HG02943 (cell line): ENCODE measurements at regions not wholly inside any gene's neighbourhood (a gene's known extent, or its start where the extent isn't known, plus 50 kb on each side); places are given as distances from the start of the nearest gene placed in this dataset.

ENCODE experiments used
- ATAC-seq: cut with Tn5 transposase; IDR thresholded peaks from one replicate; pipeline ENCODE4 v1.9.1; 2021; ENCODE audit warnings: mild to moderate bottlenecking, low read depth, moderate library complexity; ENCODE audit not compliant: unreplicated experiment

DNA sequence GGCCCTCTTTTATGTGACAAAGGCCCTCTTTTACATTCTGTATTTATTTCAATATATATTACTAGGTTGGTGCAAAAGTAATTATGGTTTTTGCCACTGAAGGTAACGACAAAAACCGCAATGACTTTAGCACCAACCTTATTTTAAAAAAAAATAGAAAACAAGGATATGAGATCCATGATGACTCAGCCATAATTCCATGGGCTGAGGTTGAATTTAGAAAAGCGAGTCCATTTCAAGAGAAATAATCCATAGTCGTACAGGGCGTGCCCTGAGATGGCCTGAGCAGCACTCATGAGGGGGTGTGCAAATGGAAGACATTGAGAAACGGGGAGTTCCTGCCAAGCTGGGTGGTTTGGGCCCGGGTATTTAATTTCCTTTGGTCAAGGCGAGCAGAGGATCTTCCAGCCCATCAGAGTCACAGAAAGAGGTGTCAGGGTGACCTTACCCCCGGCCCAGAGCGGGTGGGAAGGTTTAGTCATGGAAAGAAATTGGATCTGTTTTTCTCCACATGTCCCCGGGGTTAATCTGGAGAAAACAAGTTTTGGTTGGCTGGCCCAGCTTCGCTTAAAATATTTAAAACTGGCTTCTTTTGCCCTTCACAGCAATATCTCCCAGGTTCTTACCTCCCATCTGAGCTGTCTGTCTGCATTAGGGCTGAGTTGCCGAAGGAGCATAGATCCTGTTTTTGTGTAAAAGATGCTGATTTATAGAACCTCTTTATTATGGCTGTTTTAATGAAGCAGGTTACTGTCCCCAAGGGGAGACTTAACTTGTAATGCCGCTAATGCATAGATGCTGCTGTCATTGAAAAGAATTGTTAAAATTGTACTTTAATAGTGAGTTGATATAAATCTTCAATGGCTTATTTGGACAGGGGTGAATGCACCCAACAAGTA is 255.6 kb downstream of the PREX1 start:
- ATAC-seq, result no peak

- no peak for ATAC-seq
These were observed 258.1 kb downstream of the PREX1 start for GRCh38 chr20:48569679-48570078.

DNA sequence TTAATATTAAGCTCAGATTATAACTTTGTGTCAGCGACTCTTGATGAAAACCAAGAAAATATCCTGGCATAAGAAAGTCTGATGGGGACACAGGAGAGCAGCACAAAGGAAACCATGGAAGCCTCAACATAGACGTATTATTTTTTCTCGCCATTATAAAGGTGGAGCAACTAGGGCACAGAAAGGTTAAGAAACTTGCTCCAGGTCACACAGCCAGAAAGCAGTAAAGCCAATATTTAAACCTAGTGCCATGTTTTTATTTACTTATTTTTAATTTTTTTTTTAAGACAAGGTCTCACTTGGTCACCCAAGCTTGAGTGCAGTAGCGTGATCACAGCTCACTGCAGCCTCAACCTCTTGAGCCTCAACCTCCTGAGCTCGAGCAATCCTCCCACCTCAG is 259.3 kb downstream of the PREX1 start:
- no peak for ATAC-seq

DNA sequence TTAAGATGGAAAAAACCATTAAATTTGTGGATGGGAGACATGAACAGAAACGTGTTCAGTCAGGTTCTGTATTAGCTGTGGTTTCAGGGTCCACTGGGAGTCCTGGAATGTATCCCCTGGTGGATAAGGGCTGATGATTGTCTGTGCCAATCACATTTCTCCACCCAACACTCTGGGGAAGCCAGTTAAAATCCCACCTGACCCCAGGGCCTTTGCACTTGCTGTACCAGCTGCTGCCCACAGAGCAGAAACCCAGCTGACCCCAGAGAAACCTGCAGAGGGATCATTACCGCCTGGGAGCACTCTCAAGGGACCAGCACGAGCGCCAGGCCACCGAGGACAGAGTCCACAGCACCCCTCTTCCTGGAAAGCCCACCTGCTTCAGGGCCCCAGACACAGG is 260.7 kb downstream of the PREX1 start:
- no peak for ATAC-seq

GRCh38 chr20:48564982-48565539 is 262.7 kb downstream of the PREX1 start:
- no peak for ATAC-seq

DNA sequence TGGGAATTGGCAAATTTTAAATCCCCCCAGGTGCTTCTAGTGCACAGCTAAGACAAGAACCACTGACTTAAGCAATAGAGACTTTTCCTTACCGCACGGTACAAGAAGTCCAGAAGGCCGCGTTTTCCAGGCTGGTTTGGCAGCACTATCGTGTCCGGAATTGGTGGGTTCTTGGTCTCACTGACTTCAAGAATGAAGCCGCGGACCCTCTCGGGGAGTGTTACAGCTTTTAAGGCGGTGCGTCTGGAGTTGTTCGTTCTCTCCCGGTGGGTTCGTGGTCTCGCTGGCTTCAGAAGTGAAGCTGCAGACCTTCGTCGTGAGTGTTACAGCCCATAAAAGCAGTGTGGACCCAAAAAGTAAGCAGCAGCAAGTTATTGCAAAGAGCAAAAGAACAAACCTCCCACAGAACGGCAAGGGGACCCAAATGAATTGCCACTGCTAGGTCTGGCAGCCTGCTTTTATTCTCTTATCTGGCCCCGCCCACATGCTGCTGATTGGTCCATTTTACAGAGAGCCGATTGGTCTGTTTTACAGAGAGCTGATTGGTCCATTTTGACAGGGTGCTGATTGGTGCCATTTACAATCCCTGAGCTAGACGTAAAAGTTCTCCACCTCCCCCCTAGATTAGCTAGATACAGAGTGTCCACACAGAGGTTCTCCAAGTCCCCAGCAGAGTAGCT is 264.5 kb downstream of the PREX1 start:
- ATAC-seq, result no peak

DNA sequence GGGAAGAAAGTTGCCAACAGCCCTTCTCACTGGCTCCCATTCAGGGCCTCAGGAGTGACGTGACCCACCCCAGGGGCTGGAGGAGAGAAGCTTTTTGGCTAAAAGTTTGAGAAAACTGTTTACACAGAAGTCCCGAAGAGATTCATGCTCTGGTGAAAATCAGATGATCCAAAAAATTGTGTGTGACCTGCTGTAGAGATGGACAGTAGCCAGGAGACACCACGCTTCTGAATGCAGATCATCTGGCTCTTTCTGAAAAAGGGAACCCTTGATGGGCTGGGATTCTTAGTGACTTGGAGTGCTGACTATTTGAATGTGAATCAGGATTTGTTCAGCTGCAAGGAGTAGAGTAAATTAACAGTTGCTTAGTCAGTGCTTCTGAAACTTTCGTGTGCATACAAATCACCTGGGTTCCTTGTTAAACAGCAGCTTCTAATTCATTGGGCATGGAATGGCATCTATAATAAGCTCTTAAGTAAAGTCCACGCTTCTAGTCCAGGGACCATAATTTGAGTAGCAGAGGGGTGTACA is 265.1 kb downstream of the PREX1 start:
- ATAC-seq, result no peak

- no peak for ATAC-seq
These were observed 268.9 kb downstream of the PREX1 start for GRCh38 chr20:48558906-48559305.

DNA sequence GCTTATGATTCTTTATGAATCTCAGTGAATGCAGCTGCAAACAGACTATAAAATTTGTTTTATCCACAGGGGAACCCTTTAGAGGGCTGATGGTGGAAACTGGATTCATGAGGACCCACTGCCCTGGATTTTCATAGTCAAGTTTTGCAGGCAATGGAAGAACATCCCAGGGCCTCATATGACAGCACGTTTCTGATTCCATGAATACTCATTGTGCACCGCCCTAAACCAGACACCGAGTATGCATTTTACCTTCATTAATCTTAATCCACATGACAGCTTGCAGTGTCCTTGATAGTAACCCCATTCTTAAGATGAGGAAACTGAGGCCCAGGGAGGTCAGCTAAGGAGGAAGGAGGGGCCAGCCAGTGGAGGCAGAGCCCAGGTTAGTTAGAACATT is 270.4 kb downstream of the PREX1 start:
- no peak for ATAC-seq

DNA sequence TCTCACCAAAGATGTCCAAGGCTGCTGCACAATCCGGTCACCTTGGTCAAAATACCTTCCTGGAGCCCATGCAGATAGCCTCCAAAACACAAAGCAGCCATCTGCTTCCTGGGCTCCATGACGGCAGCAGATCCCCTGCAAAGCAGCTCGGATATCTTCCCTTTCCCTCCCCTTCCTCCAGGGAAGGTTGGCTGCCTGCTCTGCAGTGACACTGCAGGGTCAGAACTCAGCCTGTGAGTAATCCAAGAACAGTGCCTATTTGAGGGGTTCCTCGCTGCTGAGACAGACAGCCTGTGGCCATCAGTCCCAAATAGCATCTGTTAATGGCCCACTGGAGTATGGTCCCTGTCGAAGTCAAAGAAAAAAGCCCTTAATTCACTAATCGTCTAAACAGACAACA is 270.8 kb downstream of the PREX1 start:
- ATAC-seq, result no peak

GRCh38 chr20:48552550-48552949 is 275.2 kb downstream of the PREX1 start:
- ATAC-seq, result no peak

GRCh38 chr20:48550814-48551213 is 277.0 kb downstream of the PREX1 start:
- ATAC-seq, result no peak

DNA sequence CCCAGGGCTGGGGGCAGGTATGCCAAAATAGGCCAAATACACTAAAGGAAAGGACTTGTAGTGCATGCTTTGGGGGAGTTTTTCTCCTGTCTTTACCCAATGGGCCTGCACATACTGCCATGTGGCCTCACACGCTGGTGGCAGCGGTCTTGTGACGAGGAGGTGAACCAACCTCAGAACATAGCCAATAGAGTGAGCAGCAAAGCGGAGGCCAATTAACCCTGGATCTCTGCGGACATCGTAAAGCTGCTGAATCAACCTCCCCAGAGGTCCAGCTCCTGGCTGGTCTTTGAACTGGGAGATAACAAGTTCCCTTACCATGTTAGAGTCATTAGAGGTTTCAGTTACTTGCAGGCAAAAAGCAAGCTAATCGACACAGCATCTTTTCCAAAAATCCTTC is 280.1 kb downstream of the PREX1 start:
- no peak for ATAC-seq

- no peak for ATAC-seq
These were observed 283.1 kb downstream of the PREX1 start for GRCh38 chr20:48544402-48545339.

DNA sequence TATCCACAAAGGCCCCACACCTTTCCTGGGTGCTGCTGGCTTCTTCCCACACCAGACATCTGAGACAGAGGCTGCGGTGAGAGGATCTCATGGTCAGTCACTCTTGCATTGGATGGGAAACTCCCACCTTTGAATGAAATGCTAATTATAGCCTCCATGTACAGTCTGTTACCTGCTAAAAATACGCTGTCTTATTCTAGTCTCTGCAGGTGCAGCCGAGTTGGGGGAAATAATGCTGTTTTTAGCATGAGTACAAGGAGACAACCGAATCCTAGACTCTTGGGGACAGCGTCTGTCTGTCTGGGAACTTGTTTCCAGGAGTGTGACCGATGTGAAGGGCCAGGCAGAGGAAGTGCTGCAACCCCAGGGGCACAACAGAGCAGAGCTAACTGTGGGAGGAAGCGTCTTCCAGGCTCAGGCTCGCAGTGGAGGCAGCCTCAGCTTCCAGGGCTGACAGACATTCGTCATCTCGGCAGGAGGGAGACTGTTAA is 286.2 kb downstream of the PREX1 start:
- ATAC-seq, result no peak

DNA sequence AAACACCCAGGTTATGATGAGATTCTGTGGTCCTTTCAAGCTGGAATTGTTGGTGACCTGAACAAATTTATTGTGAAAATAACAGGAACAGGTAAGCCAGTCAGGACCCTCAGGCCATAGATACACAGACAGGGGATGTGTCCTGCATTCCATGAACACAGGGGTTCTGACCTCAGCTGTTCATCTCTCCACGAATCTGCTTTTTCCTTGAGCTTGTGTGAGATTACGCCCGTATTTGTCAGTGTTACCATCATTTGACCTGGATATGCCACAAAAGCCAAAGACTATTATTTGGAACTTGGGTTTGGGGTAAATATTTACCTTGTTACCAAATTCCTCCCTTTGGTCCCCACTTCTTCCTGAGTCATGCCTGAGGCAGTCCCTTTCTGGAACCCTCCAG is 288.9 kb downstream of the PREX1 start:
- ATAC-seq, result no peak

- no peak for ATAC-seq
These were observed 289.6 kb downstream of the PREX1 start for GRCh38 chr20:48538058-48538825.

- no peak for ATAC-seq
These were observed 291.6 kb downstream of the PREX1 start for GRCh38 chr20:48536206-48536605.

GRCh38 chr20:48535556-48535955 is 292.2 kb downstream of the PREX1 start:
- no peak for ATAC-seq
